CD8-positive, alpha-beta memory T cell (primary cell): ENCODE measurements at regions not wholly inside any gene's neighbourhood (a gene's known extent, or its start where the extent isn't known, plus 50 kb on each side); places are given as distances from the start of the nearest gene placed in this dataset.
A peak's percentile ranks its signal among the peaks of the same experiment; 100 is the strongest.
"Not testable (repeated sequence)": the region's sequence is repeated elsewhere in the genome, so short reads cannot be mapped to it uniquely, and the experiment has no call there.

Source experiments
- CTCF ChIA-PET: fragments of 350-600 bp; sonication (Branson Sonifier 250); formaldehyde crosslinking; loops from one replicate; lab custom pipeline; 2021; ENCODE audit warnings: antibody characterized with exemption; lab: Charles Lee
- POLR2A ChIA-PET: fragments of 350-600 bp; sonication (Branson Sonifier 250); formaldehyde crosslinking; loops from one replicate; lab custom pipeline; 2021; ENCODE audit warnings: antibody characterized with exemption; lab: Charles Lee
- DNase-seq, 5 donors: peaks; one replicate each; pipeline versions ENCODE4 v3.0.0 to v3.0.0-alpha.2; 2020 to 2022; ENCODE audit warnings: mixed read lengths in 1 of 5
- H3K27ac ChIP-seq: one replicate; pipeline ENCODE4 v1.7.0; 2013; ENCODE audit warnings: low read depth, mild to moderate bottlenecking, low read length, moderate library complexity
- H3K27me3 ChIP-seq: 2 replicates; pipeline ENCODE4 v1.7.0; 2013; ENCODE audit warnings: low read length, mild to moderate bottlenecking; ENCODE audit not compliant: insufficient read depth, poor library complexity, severe bottlenecking
- H3K36me3 ChIP-seq: 2 replicates; pipeline ENCODE4 v1.7.0; 2013; ENCODE audit warnings: mild to moderate bottlenecking, low read length, moderate library complexity; ENCODE audit not compliant: insufficient read depth
- H3K4me1 ChIP-seq: 2 replicates; pipeline ENCODE4 v1.7.0; 2013; ENCODE audit warnings: mild to moderate bottlenecking, low read length, moderate library complexity; ENCODE audit not compliant: insufficient read depth
- H3K4me3 ChIP-seq: 2 replicates; pipeline ENCODE4 v1.7.0; 2013; ENCODE audit warnings: mild to moderate bottlenecking, low read length
- H3K9me3 ChIP-seq: 2 replicates; pipeline ENCODE4 v1.7.0; 2013; ENCODE audit warnings: mild to moderate bottlenecking, low read length
- H3K27ac Mint-ChIP-seq, 8 donors: one replicate each; pipeline ENCODE4 v1.8.0; 2020 to 2021; ENCODE audit warnings: mixed read lengths in 8 of 8, mild to moderate bottlenecking in 6 of 8, inconsistent platforms in 3 of 8, moderate library complexity in 3 of 8
- H3K27me3 Mint-ChIP-seq, 2 donors: one replicate each; pipeline ENCODE4 v1.8.0; 2020 to 2021; ENCODE audit warnings: mixed read lengths in 2 of 2, mild to moderate bottlenecking in 1 of 2, moderate library complexity in 1 of 2
- H3K36me3 Mint-ChIP-seq, 3 donors: one replicate each; pipeline ENCODE4 v1.8.0; 2020 to 2021; ENCODE audit warnings: mixed read lengths in 3 of 3, inconsistent platforms in 1 of 3, mild to moderate bottlenecking in 1 of 3
- H3K4me1 Mint-ChIP-seq, 3 donors: one replicate each; pipeline ENCODE4 v1.8.0; 2020 to 2021; ENCODE audit warnings: mixed read lengths in 3 of 3, inconsistent platforms in 1 of 3, mild to moderate bottlenecking in 1 of 3
- H3K4me3 Mint-ChIP-seq, 7 donors: one replicate each; pipeline ENCODE4 v1.8.0; 2020 to 2021; ENCODE audit warnings: mixed read lengths in 7 of 7, mild to moderate bottlenecking in 6 of 7, moderate library complexity in 4 of 7, inconsistent platforms in 2 of 7
- H3K9me3 Mint-ChIP-seq, 5 donors: one replicate each; pipeline ENCODE4 v1.8.0; 2020 to 2022; ENCODE audit warnings: mixed read lengths in 5 of 5, mild to moderate bottlenecking in 3 of 5, moderate library complexity in 2 of 5, inconsistent platforms in 1 of 5

- H3K4me1 Mint-ChIP-seq, CTCF ChIA-PET, H3K27me3 ChIP-seq, H3K36me3 Mint-ChIP-seq, H3K4me3 ChIP-seq, H3K27ac ChIP-seq, H3K36me3 ChIP-seq, H3K4me1 ChIP-seq, H3K27ac Mint-ChIP-seq, POLR2A ChIA-PET, H3K27me3 Mint-ChIP-seq, H3K4me3 Mint-ChIP-seq, H3K9me3 ChIP-seq, DNase-seq: not testable (repeated sequence)
- H3K9me3 Mint-ChIP-seq = peaks cover 8 to 15% (median 10%) of the 10 kb centered on the region in 5 donors
Measured at GRCh38 chr21:10270211-10270610, 251.2 kb upstream of the TPTE start.

- CTCF ChIA-PET, H3K4me3 ChIP-seq, H3K27me3 ChIP-seq, H3K27me3 Mint-ChIP-seq, H3K27ac ChIP-seq, DNase-seq, H3K4me1 ChIP-seq, H3K27ac Mint-ChIP-seq, H3K9me3 ChIP-seq, H3K36me3 Mint-ChIP-seq, POLR2A ChIA-PET, H3K4me3 Mint-ChIP-seq, H3K4me1 Mint-ChIP-seq, H3K36me3 ChIP-seq: not testable (repeated sequence)
- H3K9me3 Mint-ChIP-seq = peaks cover 8 to 15% (median 10%) of the 10 kb centered on the region in 5 donors
Measured at GRCh38 chr21:10271666-10272207, 249.6 kb upstream of the TPTE start.

GRCh38 chr21:10272216-10272615 lies 249.2 kb upstream of the TPTE start:
- DNase-seq = no peak
- H3K27me3 Mint-ChIP-seq = no peaks in the 10 kb centered on the region
- Histone ChIP-seq H3K4me3 (no peak overlapping the region), H3K27ac (no peak overlapping the region), H3K36me3 (no peaks in the 10 kb centered on the region), H3K9me3 (no peaks in the 10 kb centered on the region), H3K27me3 (no peaks in the 10 kb centered on the region), H3K4me1 (no peaks in the 10 kb centered on the region)
- H3K27ac Mint-ChIP-seq = no peak overlapping the region
- H3K4me3 Mint-ChIP-seq = no peak overlapping the region
- peaks cover 8 to 15% (median 10%) of the 10 kb centered on the region in 5 donors for H3K9me3 Mint-ChIP-seq
- CTCF ChIA-PET = no interaction called here
- POLR2A ChIA-PET = no interaction called here
- H3K4me1 Mint-ChIP-seq = no peaks in the 10 kb centered on the region
- no peaks in the 10 kb centered on the region for H3K36me3 Mint-ChIP-seq

GRCh38 chr21:10273196-10273595 lies 248.2 kb upstream of the TPTE start:
- Mint-ChIP-seq H3K4me1 (no peaks in the 10 kb centered on the region), H3K4me3 (no peak overlapping the region), H3K27me3 (no peaks in the 10 kb centered on the region), H3K36me3 (no peaks in the 10 kb centered on the region), H3K9me3 (peaks cover 8 to 15% (median 10%) of the 10 kb centered on the region in 5 donors), H3K27ac (no peak overlapping the region)
- no peak for DNase-seq
- Histone ChIP-seq H3K4me1 (no peaks in the 10 kb centered on the region), H3K4me3 (no peak overlapping the region), H3K27ac (no peak overlapping the region), H3K9me3 (no peaks in the 10 kb centered on the region), H3K27me3 (no peaks in the 10 kb centered on the region), H3K36me3 (no peaks in the 10 kb centered on the region)
- POLR2A ChIA-PET = no interaction called here
- CTCF ChIA-PET = no interaction called here

- H3K36me3 Mint-ChIP-seq, H3K4me3 ChIP-seq, H3K27me3 ChIP-seq, H3K27ac ChIP-seq, H3K36me3 ChIP-seq, H3K4me1 ChIP-seq, H3K4me3 Mint-ChIP-seq, H3K9me3 ChIP-seq, H3K4me1 Mint-ChIP-seq, H3K27ac Mint-ChIP-seq, CTCF ChIA-PET, POLR2A ChIA-PET, H3K27me3 Mint-ChIP-seq: not testable (repeated sequence)
- peaks cover 8 to 15% (median 10%) of the 10 kb centered on the region in 5 donors for H3K9me3 Mint-ChIP-seq
- DNase-seq = peak in 2 of 5 donors; percentile 8 to 9
Measured at GRCh38 chr21:10273794-10274338, 247.5 kb upstream of the TPTE start.
